ENCODE measurements at regions not wholly inside any gene's neighbourhood (a gene's known extent, or its start where the extent isn't known, plus 50 kb on each side); places are given as distances from the start of the nearest gene placed in this dataset.
"Not testable (repeated sequence)": the region's sequence is repeated elsewhere in the genome, so short reads cannot be mapped to it uniquely, and the experiment has no call there.

- 77 to 81% methylated on average over 6 of the region's 6 CpGs for WGBS, 2 donors
- Histone ChIP-seq H3K36me3 (no peaks in the 10 kb centered on the region), H3K27ac (no peak overlapping the region), H3K9me3 (no peaks in the 10 kb centered on the region), H3K27me3 (no peaks in the 10 kb centered on the region), H3K4me1 (no peaks in the 10 kb centered on the region), H3K4me3 (no peak overlapping the region)
- no peak for TF ChIP-seq CTCF (IDR thresholded peaks at IDR 0.05)
- no peak for TF ChIP-seq POLR2A (IDR thresholded peaks at IDR 0.05)
- TF ChIP-seq EP300 (IDR thresholded peaks at IDR 0.05): no peak
- TF ChIP-seq POLR2AphosphoS5 (IDR thresholded peaks at IDR 0.05): no peak
- ATAC-seq (ENCODE audit: low FRiP score in 2 of 2) (no peak), DNase-seq (no peak)
Measured at GRCh38 chr10:45093945-45094344, 93.2 kb downstream of the ZNF22 start.

GRCh38 chr10:45095286-45095685 is 94.6 kb downstream of the ZNF22 start:
- 64 to 71% methylated on average over 3 of the region's 3 CpGs for WGBS, 2 donors
- Histone ChIP-seq H3K9me3 (no peaks in the 10 kb centered on the region), H3K4me1 (no peaks in the 10 kb centered on the region), H3K27me3 (no peaks in the 10 kb centered on the region), H3K27ac (no peak overlapping the region), H3K4me3 (no peak overlapping the region), H3K36me3 (no peaks in the 10 kb centered on the region)
- TF ChIP-seq EP300 (IDR thresholded peaks at IDR 0.05): no peak
- no peak for TF ChIP-seq CTCF (IDR thresholded peaks at IDR 0.05)
- no peak for TF ChIP-seq POLR2AphosphoS5 (IDR thresholded peaks at IDR 0.05)
- no peak for TF ChIP-seq POLR2A (IDR thresholded peaks at IDR 0.05)
- ATAC-seq (ENCODE audit: low FRiP score in 2 of 2): no peak
- DNase-seq: no peak

DNA sequence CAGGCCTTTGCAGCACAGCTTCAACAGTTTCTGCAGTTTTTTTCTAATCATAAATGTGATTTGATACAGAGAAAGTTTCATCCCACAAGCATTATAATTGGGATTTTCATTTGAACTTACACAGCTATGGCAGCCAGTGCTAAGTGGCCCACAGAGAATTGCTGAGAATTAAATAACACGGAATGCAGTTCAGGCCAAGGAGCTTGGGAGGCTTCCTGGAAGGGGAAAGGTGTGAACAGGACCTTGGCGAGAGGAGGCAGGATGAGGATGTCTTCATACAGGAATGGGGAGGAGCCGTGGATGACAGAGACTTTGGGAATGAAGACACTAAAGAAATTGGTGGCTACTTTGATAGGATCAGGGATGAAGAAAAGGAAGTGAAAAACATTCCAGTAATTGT is 95.3 kb downstream of the ZNF22 start:
- DNase-seq (no peak), ATAC-seq (ENCODE audit: low FRiP score in 2 of 2) (no peak)
- no peaks in the 10 kb centered on the region for H3K27me3 ChIP-seq
- TF ChIP-seq CTCF (IDR thresholded peaks at IDR 0.05) (no peak), POLR2A (IDR thresholded peaks at IDR 0.05) (no peak), EP300 (IDR thresholded peaks at IDR 0.05) (no peak), POLR2AphosphoS5 (IDR thresholded peaks at IDR 0.05) (no peak)
- no peaks in the 10 kb centered on the region for H3K36me3 ChIP-seq
- H3K9me3 ChIP-seq: no peaks in the 10 kb centered on the region
- no peaks in the 10 kb centered on the region for H3K4me1 ChIP-seq
- no peak overlapping the region for H3K27ac ChIP-seq
- 47 to 58% methylated on average over 3 of the region's 3 CpGs for WGBS, 2 donors
- no peak overlapping the region for H3K4me3 ChIP-seq

DNA sequence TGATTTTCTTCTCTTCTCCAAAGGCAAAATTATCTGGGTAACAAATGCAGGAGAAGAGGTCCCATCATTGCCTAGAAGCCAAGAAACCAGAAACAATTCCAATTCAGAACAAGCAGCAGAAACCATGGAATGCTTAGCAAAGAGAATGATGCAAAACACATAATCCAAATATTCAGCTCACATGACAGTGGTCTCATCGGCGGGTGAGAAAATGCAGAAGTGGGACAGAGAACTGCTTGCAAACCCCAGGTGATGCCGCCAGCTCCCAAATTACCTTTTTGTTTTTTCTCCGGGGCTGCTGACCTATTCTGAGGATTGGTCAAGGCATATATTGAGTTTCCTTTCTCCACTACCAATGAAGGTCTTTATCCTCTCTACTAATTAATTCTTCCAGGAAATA is 99.7 kb downstream of the ZNF22 start:
- no peak for DNase-seq
- H3K27ac ChIP-seq: no peak overlapping the region
- WGBS, 2 donors: 64 to 70% methylated on average over 4 of the region's 4 CpGs
- ATAC-seq (ENCODE audit: low FRiP score in 2 of 2): no peak
- no peaks in the 10 kb centered on the region for H3K27me3 ChIP-seq
- no peaks in the 10 kb centered on the region for H3K4me1 ChIP-seq
- no peaks in the 10 kb centered on the region for H3K36me3 ChIP-seq
- TF ChIP-seq EP300 (IDR thresholded peaks at IDR 0.05): no peak
- no peak for TF ChIP-seq POLR2AphosphoS5 (IDR thresholded peaks at IDR 0.05)
- no peak for TF ChIP-seq POLR2A (IDR thresholded peaks at IDR 0.05)
- TF ChIP-seq CTCF (IDR thresholded peaks at IDR 0.05): no peak
- no peaks in the 10 kb centered on the region for H3K9me3 ChIP-seq
- no peak overlapping the region for H3K4me3 ChIP-seq

DNA sequence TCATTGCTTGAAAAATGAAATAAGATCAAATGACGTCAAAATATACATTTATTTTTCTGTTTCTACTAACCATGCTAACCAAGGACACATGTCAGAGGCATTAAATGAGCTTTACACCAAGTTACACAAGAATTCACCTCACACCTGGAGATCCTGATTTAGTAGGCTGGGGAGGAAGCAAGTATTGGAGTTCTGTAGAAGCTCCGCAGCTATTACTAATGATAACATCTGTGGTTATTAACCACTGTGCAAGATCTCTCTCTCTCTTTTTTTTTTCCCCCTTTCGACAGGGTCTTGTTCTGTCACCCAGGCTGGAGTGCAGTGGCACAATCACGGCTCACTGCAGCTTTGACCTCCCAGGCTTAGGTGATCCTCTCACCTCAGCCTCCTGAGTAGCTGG is 104.0 kb downstream of the ZNF22 start:
- ATAC-seq (ENCODE audit: low FRiP score in 2 of 2): no peak
- Histone ChIP-seq H3K27me3 (no peaks in the 10 kb centered on the region), H3K27ac (no peak overlapping the region), H3K4me3 (no peak overlapping the region), H3K4me1 (no peaks in the 10 kb centered on the region), H3K36me3 (no peaks in the 10 kb centered on the region), H3K9me3 (no peaks in the 10 kb centered on the region)
- no peak for TF ChIP-seq POLR2A (IDR thresholded peaks at IDR 0.05)
- TF ChIP-seq CTCF (IDR thresholded peaks at IDR 0.05): no peak
- TF ChIP-seq EP300 (IDR thresholded peaks at IDR 0.05): no peak
- no peak for TF ChIP-seq POLR2AphosphoS5 (IDR thresholded peaks at IDR 0.05)
- whole genome bisulfite sequencing, 2 donors: 55 to 58% methylated on average over 4 of the region's 4 CpGs
- DNase-seq: no peak

DNA sequence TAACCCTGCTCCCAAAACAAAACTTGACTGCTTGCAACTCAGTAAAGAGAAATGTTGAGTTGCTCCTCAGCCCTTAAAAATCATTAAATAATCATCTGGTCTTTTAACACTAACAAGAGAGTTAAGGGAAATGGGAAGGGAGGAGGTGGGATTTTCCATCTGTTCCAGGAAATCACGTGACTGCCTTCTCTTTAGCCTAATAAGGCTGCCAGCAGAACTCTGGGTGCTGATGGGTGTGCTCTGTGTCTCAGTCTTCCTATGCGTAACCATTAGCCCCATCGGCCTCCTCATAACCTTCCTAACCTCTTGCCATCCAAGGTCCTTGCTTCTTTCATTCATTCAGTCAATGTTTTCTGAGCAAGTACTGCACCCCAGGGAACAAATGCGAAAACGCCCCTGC is 104.6 kb downstream of the ZNF22 start:
- not testable (repeated sequence) for DNase-seq; ATAC-seq (ENCODE audit: low FRiP score in 2 of 2); H3K27me3 ChIP-seq; H3K4me3 ChIP-seq; H3K27ac ChIP-seq; H3K4me1 ChIP-seq; H3K9me3 ChIP-seq; H3K36me3 ChIP-seq
- WGBS, 2 donors: 43 to 55% methylated on average over 5 of the region's 5 CpGs

Data from upper lobe of left lung (tissue), 6 donors.